ENCODE measurements at regions not wholly inside any gene's neighbourhood (a gene's known extent, or its start where the extent isn't known, plus 50 kb on each side); places are given as distances from the start of the nearest gene placed in this dataset.

- Histone ChIP-seq H3K4me1 (ENCODE audit: control insufficient read depth in 1 of 2, insufficient read depth in 2 of 2, low read depth in 1 of 2, low read length in 1 of 2) (peaks cover 0 to 23% of the 10 kb centered on the region in 2 experiments; a peak in 1 of 4 replicates), H2AFZ (ENCODE audit: low read depth) (peak overlapping the region; percentile 49; the same call in 1 of the 2 replicates), H3K4me3 (ENCODE audit: low read depth in 2 of 2, low read length in 1 of 2) (no peak overlapping the region), H3K27ac (ENCODE audit: low read depth in 2 of 2, low read length in 1 of 2) (peak overlapping the region in 1 of 2 experiments; percentile 94; a peak in 2 of 4 replicates), H3K36me3 (replicated peaks in 1 of 2; ENCODE audit: control insufficient read depth in 1 of 2, insufficient read depth in 2 of 2, low read length in 1 of 2) (no peaks in the 10 kb centered on the region), H3K9me2 (no peaks in the 10 kb centered on the region), H3K9me3 (no peaks in the 10 kb centered on the region), H3K79me2 (ENCODE audit: insufficient read depth) (no peaks in the 10 kb centered on the region), H4K20me1 (ENCODE audit: insufficient read depth) (no peaks in the 10 kb centered on the region), H3K27me3 (ENCODE audit: insufficient read depth) (no peaks in the 10 kb centered on the region), H3K4me2 (peak overlapping the region; percentile 6; the same call in 1 of the 2 replicates), H3K9ac (peak overlapping the region; percentile 35; the same call in 1 of the 2 replicates), H3F3A (replicated peaks; ENCODE audit: insufficient read depth) (peaks cover 27% of the 10 kb centered on the region)
- 49% methylated on average over 8 of the region's 8 CpGs for WGBS (ENCODE audit: low lambda C conversion rate)
- ChIA-PET CTCF (no interaction called here), POLR2A (no interaction called here)
- DNase-seq = no peak
- TF ChIP-seq CHD2 (IDR thresholded peaks at IDR 0.05; ENCODE audit: low read length, partially characterized antibody) = no peak
- peak; percentile 47; the same call in 1 of the 2 replicates for TF ChIP-seq POLR2AphosphoS5 (IDR thresholded peaks at IDR 0.05; ENCODE audit: low read depth, low read length)
- TF ChIP-seq, protein P1, sequence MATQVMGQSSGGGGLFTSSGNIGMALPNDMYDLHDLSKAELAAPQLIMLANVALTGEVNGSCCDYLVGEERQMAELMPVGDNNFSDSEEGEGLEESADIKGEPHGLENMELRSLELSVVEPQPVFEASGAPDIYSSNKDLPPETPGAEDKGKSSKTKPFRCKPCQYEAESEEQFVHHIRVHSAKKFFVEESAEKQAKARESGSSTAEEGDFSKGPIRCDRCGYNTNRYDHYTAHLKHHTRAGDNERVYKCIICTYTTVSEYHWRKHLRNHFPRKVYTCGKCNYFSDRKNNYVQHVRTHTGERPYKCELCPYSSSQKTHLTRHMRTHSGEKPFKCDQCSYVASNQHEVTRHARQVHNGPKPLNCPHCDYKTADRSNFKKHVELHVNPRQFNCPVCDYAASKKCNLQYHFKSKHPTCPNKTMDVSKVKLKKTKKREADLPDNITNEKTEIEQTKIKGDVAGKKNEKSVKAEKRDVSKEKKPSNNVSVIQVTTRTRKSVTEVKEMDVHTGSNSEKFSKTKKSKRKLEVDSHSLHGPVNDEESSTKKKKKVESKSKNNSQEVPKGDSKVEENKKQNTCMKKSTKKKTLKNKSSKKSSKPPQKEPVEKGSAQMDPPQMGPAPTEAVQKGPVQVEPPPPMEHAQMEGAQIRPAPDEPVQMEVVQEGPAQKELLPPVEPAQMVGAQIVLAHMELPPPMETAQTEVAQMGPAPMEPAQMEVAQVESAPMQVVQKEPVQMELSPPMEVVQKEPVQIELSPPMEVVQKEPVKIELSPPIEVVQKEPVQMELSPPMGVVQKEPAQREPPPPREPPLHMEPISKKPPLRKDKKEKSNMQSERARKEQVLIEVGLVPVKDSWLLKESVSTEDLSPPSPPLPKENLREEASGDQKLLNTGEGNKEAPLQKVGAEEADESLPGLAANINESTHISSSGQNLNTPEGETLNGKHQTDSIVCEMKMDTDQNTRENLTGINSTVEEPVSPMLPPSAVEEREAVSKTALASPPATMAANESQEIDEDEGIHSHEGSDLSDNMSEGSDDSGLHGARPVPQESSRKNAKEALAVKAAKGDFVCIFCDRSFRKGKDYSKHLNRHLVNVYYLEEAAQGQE (IDR thresholded peaks at IDR 0.05; ENCODE audit: low read depth, low read length) = no peak
- no peak for TF ChIP-seq MXI1 (IDR thresholded peaks at IDR 0.05; ENCODE audit: low read depth, low read length)
- TF ChIP-seq, protein P2, sequence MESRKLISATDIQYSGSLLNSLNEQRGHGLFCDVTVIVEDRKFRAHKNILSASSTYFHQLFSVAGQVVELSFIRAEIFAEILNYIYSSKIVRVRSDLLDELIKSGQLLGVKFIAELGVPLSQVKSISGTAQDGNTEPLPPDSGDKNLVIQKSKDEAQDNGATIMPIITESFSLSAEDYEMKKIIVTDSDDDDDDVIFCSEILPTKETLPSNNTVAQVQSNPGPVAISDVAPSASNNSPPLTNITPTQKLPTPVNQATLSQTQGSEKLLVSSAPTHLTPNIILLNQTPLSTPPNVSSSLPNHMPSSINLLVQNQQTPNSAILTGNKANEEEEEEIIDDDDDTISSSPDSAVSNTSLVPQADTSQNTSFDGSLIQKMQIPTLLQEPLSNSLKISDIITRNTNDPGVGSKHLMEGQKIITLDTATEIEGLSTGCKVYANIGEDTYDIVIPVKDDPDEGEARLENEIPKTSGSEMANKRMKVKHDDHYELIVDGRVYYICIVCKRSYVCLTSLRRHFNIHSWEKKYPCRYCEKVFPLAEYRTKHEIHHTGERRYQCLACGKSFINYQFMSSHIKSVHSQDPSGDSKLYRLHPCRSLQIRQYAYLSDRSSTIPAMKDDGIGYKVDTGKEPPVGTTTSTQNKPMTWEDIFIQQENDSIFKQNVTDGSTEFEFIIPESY (IDR thresholded peaks at IDR 0.05; ENCODE audit: borderline replicate concordance, low read depth) = peak; percentile 12; the same call in 1 of the 2 replicates
- TF ChIP-seq TAF1 (IDR thresholded peaks at IDR 0.05; ENCODE audit: borderline replicate concordance, low read depth, low read length) = no peak
- peak; percentile 68; the same call in 1 of the 2 replicates for TF ChIP-seq RXRA (IDR thresholded peaks at IDR 0.05; ENCODE audit: borderline replicate concordance, low read depth)
- no peak for TF ChIP-seq RFX5 (IDR thresholded peaks at IDR 0.05; ENCODE audit: low read length)
- no peak for TF ChIP-seq FOXJ3 (CRISPR knock-in tag; IDR thresholded peaks at IDR 0.05)
- peak; percentile 93 for TF ChIP-seq JUND (IDR thresholded peaks at IDR 0.05)
- TF ChIP-seq, protein P3, sequence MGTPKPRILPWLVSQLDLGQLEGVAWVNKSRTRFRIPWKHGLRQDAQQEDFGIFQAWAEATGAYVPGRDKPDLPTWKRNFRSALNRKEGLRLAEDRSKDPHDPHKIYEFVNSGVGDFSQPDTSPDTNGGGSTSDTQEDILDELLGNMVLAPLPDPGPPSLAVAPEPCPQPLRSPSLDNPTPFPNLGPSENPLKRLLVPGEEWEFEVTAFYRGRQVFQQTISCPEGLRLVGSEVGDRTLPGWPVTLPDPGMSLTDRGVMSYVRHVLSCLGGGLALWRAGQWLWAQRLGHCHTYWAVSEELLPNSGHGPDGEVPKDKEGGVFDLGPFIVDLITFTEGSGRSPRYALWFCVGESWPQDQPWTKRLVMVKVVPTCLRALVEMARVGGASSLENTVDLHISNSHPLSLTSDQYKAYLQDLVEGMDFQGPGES (IDR thresholded peaks at IDR 0.05; ENCODE audit: low read depth, low read length) = no peak
- 0 out of 2 replicates have a peak, but pooled peaks have one; percentile 13 for TF ChIP-seq SIN3A (IDR thresholded peaks at IDR 0.05; ENCODE audit: borderline replicate concordance, low read depth, low read length)
- no peak for TF ChIP-seq GABPA (IDR thresholded peaks at IDR 0.05; ENCODE audit: low read depth)
- no peak for TF ChIP-seq ELF1 (IDR thresholded peaks at IDR 0.05)
- TF ChIP-seq CTCF (IDR thresholded peaks at IDR 0.05) = no peak
- TF ChIP-seq FOXM1 (IDR thresholded peaks at IDR 0.05; ENCODE audit: low read depth) = peak; percentile 66
- no peak for TF ChIP-seq RAD21 (IDR thresholded peaks at IDR 0.05; ENCODE audit: low read length)
- TF ChIP-seq GATA2 (CRISPR knock-in tag; IDR thresholded peaks at IDR 0.05) = no peak
- TF ChIP-seq MEF2A (IDR thresholded peaks at IDR 0.05; ENCODE audit: borderline replicate concordance, low read depth) = no peak
- TF ChIP-seq YY1 (IDR thresholded peaks at IDR 0.05; ENCODE audit: low read depth) = no peak
- peak; percentile 92 for TF ChIP-seq MAX (IDR thresholded peaks at IDR 0.05; ENCODE audit: low read depth)
- TF ChIP-seq SMC3 (IDR thresholded peaks at IDR 0.05; ENCODE audit: low read depth, low read length) = no peak
- TF ChIP-seq EP300 (IDR thresholded peaks at IDR 0.05; ENCODE audit: borderline replicate concordance in 1 of 2, low read depth in 1 of 2, low read length in 1 of 2) = peak in 1 of 2 experiments; percentile 93; a peak in 2 of 4 replicates
Observed at GRCh38 chr2:215609089-215610032, 173.5 kb upstream of the FN1 start.

Data from SK-N-SH (cell line).